ENCODE measurements at regions not wholly inside any gene's neighbourhood (a gene's known extent, or its start where the extent isn't known, plus 50 kb on each side); places are given as distances from the start of the nearest gene placed in this dataset.

GRCh38 chr5:71953866-71954265 is 153.4 kb upstream of the MAP1B start:
- CTCF ChIA-PET (ENCODE audit: low intra/inter-chr PET ratio, low total read pairs): no interaction called here
- DNase-seq (ENCODE audit: low spot score) (no peak), FAIRE-seq (no peak), ATAC-seq (no peak)
- intact Hi-C loops (cut with micrococcal nuclease; ENCODE audit: unreplicated experiment): no loop called here
- Histone ChIP-seq H3K79me2 (ENCODE audit: insufficient read depth, low read length) (no peaks in the 10 kb centered on the region), H3K9ac (ENCODE audit: insufficient read depth, low read depth, low read length) (no peak overlapping the region), H3K27ac (ENCODE audit: extremely low read length, insufficient read depth, low read length) (no peak overlapping the region), H3K4me2 (ENCODE audit: low read depth, low read length) (no peak overlapping the region), H3K27me3 (ENCODE audit: control insufficient read depth in 1 of 2, insufficient read depth in 2 of 2, low read length in 2 of 2) (no peaks in the 10 kb centered on the region), H4K20me1 (ENCODE audit: insufficient read depth, low read length) (no peaks in the 10 kb centered on the region), H2AFZ (ENCODE audit: low read length) (no peak overlapping the region), H3K36me3 (replicated peaks in 1 of 2; ENCODE audit: control insufficient read depth in 1 of 2, insufficient read depth in 2 of 2, low read length in 2 of 2) (no peaks in the 10 kb centered on the region), H3K4me1 (ENCODE audit: insufficient read depth, low read length) (no peaks in the 10 kb centered on the region), H3K4me3 (replicated peaks in 1 of 3; ENCODE audit: insufficient read depth in 1 of 3, low read depth in 2 of 3, low read length in 3 of 3) (no peak overlapping the region), H3K9me3 (ENCODE audit: low read length) (peaks cover 4% of the 10 kb centered on the region; the same call in 1 of the 2 replicates)
- in situ Hi-C loops (cut with HindIII; ENCODE audit: extremely low pct_ligation_motif_present, low pct_unique_long_range_greater_than_20kb): no loop called here
- TF ChIP-seq MED1 (CRISPR knock-in tag; IDR thresholded peaks at IDR 0.05): no peak
- no peak for TF ChIP-seq SIX1 (CRISPR knock-in tag; IDR thresholded peaks at IDR 0.05; ENCODE audit: borderline replicate concordance)
- TF ChIP-seq ZNF850 (CRISPR knock-in tag; conservative IDR thresholded peaks at IDR 0.05): no peak
- TF ChIP-seq ZNF749 (CRISPR knock-in tag; IDR thresholded peaks at IDR 0.05; ENCODE audit: borderline replicate concordance): no peak
- no peak for TF ChIP-seq ZNF136 (CRISPR knock-in tag; IDR thresholded peaks at IDR 0.05; ENCODE audit: low read depth)
- no peak for TF ChIP-seq ZBTB43 (CRISPR knock-in tag; conservative IDR thresholded peaks at IDR 0.05)
- no peak for TF ChIP-seq ZNF775 (CRISPR knock-in tag; IDR thresholded peaks at IDR 0.05; ENCODE audit: borderline replicate concordance)
- TF ChIP-seq ZMAT5 (CRISPR knock-in tag; IDR thresholded peaks at IDR 0.05; ENCODE audit: borderline replicate concordance, low read depth): no peak
- TF ChIP-seq, protein P1, sequence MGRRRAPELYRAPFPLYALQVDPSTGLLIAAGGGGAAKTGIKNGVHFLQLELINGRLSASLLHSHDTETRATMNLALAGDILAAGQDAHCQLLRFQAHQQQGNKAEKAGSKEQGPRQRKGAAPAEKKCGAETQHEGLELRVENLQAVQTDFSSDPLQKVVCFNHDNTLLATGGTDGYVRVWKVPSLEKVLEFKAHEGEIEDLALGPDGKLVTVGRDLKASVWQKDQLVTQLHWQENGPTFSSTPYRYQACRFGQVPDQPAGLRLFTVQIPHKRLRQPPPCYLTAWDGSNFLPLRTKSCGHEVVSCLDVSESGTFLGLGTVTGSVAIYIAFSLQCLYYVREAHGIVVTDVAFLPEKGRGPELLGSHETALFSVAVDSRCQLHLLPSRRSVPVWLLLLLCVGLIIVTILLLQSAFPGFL (CRISPR knock-in tag; IDR thresholded peaks at IDR 0.05): no peak
- no peak for TF ChIP-seq SCMH1 (CRISPR knock-in tag; IDR thresholded peaks at IDR 0.05; ENCODE audit: borderline replicate concordance)
- 36% methylated on average over 7 of the region's 8 CpGs for WGBS (ENCODE audit: low lambda C conversion rate)
- BruUV-seq (replicated peaks): no TSS peak
- POLR2A ChIA-PET: no interaction called here
